GM13977 (cell line): ENCODE measurements at regions not wholly inside any gene's neighbourhood (a gene's known extent, or its start where the extent isn't known, plus 50 kb on each side); places are given as distances from the start of the nearest gene placed in this dataset.

ENCODE experiments used
- DNase-seq: peaks from one replicate; pipeline ENCODE4 v3.0.0; 2012; ENCODE audit warnings: low spot score
- in situ Hi-C: fragments of 300-500 bp; cut with MboI; formaldehyde crosslinking; loops from one replicate; pipeline ENCODE4 v1.12.0; 2022; ENCODE audit warnings: low sequenced_read_pairs, low pct_unique_long_range_greater_than_20kb, mixed read lengths, inconsistent platforms; ENCODE audit not compliant: unreplicated experiment
- TF ChIP-seq, protein P1 (sequence below): IDR thresholded peaks from 2 replicates; pipeline ENCODE4 v1.5.1; 2012; ENCODE audit warnings: mild to moderate bottlenecking, control low read depth; ENCODE audit not compliant: insufficient read depth; ENCODE audit errors: extremely low read depth, missing control alignments

DNA sequence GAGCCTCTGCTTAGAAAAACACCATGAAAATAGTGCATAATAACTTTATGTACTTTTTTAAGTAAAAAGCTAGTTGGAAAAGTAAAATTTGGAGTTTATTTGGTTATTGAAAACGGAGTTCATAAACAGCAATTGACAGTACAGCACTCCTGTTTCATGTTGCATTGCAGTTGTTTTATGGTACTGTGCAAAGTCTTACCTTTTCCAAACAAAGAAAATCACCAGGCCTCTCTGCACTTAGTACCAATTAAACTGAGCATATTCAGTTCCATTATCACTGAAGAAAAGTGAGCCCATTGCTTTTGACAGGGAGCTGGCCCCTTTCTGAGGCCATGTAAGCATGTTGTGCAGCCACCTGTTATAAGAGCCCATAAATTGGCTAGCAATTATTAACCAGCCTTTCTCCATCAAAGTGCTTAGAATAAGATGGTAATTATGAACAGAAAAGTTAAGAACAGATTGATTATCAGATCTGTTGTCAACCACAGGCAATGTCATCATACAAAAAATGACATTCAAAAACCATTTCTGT, 376.6 kb upstream of the EMCN start:
- in situ Hi-C loops, result no loop called here
- TF ChIP-seq, protein P1, sequence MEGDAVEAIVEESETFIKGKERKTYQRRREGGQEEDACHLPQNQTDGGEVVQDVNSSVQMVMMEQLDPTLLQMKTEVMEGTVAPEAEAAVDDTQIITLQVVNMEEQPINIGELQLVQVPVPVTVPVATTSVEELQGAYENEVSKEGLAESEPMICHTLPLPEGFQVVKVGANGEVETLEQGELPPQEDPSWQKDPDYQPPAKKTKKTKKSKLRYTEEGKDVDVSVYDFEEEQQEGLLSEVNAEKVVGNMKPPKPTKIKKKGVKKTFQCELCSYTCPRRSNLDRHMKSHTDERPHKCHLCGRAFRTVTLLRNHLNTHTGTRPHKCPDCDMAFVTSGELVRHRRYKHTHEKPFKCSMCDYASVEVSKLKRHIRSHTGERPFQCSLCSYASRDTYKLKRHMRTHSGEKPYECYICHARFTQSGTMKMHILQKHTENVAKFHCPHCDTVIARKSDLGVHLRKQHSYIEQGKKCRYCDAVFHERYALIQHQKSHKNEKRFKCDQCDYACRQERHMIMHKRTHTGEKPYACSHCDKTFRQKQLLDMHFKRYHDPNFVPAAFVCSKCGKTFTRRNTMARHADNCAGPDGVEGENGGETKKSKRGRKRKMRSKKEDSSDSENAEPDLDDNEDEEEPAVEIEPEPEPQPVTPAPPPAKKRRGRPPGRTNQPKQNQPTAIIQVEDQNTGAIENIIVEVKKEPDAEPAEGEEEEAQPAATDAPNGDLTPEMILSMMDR, result no peak
- no peak for DNase-seq

DNA sequence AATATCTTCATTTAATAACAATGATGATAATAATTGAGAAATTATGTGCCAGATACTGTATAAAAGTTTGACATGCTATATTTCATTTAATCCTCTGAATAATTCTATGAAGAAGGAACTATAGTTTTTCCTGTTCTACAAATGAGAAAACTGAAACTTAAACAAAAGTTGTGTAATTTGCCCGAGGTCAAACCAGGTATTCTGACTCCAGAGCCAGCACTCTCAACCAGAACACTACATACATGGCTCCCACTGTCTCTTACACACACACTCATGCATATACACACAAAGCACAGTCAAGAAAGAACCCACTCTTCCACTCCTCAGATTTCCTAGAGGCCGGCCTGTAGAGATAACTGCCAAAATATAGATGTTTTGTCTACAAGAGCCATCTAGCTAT, 374.0 kb upstream of the EMCN start:
- in situ Hi-C loops, result no loop called here
- TF ChIP-seq, protein P1, result no peak

DNA sequence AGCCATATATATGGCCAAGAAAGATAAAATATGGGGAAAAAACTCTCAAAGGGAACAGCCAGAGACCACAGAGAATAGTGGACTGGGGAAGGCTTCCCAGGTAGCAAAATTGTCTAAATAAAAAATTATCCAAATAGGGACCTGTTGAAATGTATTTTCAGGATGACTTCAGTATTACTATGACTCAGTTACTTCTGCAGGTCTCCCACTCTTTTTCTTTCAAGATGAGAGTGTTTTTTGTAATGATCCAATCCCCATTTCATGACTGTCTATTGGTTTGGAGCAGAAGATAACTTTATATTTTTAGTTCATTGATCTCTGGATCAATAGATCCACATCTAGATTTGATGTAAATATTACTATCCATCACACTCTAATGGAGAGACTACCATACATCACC, 372.1 kb upstream of the EMCN start:
- TF ChIP-seq, protein P1, result no peak
- in situ Hi-C loops, result no loop called here
- DNase-seq, result no peak

More for the DNA sequence above, 374.0 kb upstream of the EMCN start:
- DNase-seq, result no peak

DNA sequence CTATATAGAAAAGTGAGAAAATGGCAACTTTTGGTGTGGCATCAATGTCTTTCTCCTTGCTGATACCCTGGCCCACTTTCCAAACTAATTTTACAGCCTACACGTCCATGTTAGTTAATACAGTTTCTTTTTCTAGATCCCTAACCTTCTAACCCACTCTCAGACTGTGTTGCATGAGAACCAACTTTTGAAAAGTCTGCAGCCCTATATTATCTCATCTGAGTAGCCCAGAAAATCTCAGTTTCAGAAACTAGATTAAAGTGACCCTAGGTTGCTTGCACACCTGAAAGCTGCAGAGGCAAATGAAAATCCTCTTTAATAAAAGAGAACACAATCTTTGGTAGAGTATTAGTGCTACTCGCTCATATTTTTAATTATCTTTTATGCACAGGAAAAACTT, 371.6 kb upstream of the EMCN start:
- TF ChIP-seq, protein P1, result no peak
- in situ Hi-C loops, result no loop called here
- DNase-seq, result no peak

DNA sequence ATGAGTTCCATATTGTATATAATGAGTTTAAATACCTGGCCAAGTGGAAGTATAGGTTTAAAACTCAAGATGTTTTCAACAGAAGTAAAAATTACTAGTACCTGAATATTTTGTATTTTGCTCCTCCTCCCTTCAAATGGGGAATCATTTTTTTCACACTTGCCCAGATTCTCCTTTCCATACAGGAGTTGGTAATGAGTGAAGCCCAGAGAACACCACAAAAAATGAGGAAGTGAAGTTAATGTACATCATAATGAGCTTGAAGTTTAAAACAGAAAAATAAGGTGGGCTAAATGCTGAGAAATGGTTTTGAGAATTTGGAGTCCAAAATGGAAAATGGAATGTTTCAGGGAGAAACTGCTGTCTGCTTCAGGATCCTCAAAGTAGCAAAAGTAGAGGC, 364.8 kb upstream of the EMCN start:
- no peak for DNase-seq
- TF ChIP-seq, protein P1, result no peak
- in situ Hi-C loops, result no loop called here

DNA sequence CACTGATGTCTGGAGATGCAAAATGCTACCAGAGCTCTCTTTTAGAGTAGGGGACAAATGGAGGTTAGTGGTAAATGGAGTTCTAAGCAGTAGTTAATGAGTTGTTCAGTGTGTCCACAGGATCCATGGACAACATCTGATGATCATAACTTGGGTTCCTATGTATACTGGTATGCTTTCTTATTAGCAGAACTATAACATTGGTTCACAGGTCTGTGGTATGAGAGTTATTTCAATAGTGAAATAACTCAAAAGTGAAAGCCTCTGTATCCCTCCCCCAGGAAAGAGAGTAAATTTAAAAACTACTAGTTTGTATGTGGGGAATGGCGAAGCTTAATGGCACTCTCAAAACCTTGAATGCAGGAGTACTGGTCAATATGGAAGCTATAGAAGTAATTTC, 363.5 kb upstream of the EMCN start:
- no peak for DNase-seq
- in situ Hi-C loops, result no loop called here
- TF ChIP-seq, protein P1, result no peak

DNA sequence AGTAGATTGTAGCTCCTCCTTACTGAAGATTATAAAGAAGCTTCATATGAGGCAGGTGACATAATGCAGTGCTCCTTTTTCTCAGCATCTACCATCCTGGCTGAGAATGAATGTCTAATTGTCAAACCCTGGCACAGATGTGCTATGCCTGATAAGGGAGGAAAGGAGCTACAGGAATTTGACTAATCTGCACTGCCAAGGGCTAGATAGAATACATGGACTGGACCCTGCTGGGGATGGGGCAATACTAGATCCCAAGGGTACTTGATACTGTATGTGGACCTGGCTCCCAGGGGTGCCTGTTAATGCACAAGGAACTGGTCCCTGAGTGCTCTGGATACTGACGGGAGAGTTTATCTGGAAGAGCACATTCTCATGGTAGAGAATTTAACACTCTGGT, 362.2 kb upstream of the EMCN start:
- no peak for DNase-seq
- TF ChIP-seq, protein P1, result no peak
- in situ Hi-C loops, result no loop called here
